ENCODE measurements at regions not wholly inside any gene's neighbourhood (a gene's known extent, or its start where the extent isn't known, plus 50 kb on each side); places are given as distances from the start of the nearest gene placed in this dataset.

DNA sequence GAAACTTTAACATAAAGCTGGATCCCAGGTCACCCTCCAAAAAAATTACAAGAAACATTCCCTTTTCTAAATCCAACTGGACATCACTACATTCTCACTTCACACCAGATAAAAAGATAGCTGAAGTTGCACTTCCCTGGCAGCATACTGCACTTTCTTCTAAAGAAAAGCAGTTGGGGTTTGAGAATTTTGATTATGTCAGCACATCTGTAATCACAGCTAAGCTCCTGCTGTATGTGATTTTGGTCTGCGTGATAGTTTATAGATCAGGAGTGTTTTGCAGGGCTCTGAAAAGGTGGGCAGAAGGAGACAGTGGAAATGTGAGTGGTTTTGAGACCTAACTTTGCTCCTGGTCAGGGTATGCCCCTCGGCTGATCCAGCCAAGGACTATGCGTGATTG is 199.1 kb upstream of the AKR1E2 start:
- Histone ChIP-seq H2BK12ac (ENCODE audit: insufficient read length, low read depth, low read length) (no peak overlapping the region), H2AK5ac (ENCODE audit: insufficient read length, low read length) (no peak overlapping the region), H3K4me1 (ENCODE audit: insufficient read depth, low read length) (no peaks in the 10 kb centered on the region), H3K27me3 (ENCODE audit: insufficient read depth, low read length) (no peaks in the 10 kb centered on the region), H4K8ac (replicated peaks; ENCODE audit: insufficient read length, low read depth, low read length) (no peak overlapping the region), H2BK15ac (ENCODE audit: low read depth, low read length) (no peak overlapping the region), H3K9ac (ENCODE audit: extremely low read depth, insufficient read length, low read length) (no peak overlapping the region), H4K91ac (ENCODE audit: insufficient read length, low read depth, low read length) (no peak overlapping the region), H3K56ac (ENCODE audit: insufficient read length, low read depth, low read length) (no peak overlapping the region), H3K4ac (ENCODE audit: low read depth, low read length) (no peak overlapping the region), H3K4me2 (ENCODE audit: insufficient read depth, insufficient read length, low read length) (no peak overlapping the region), H4K5ac (ENCODE audit: insufficient read length, low read depth, low read length) (no peak overlapping the region), H3K14ac (ENCODE audit: insufficient read depth, low read length) (no peak overlapping the region), H3K18ac (ENCODE audit: insufficient read length, low read depth, low read length) (no peak overlapping the region), H2BK5ac (ENCODE audit: insufficient read length, low read length) (no peak overlapping the region), H2BK20ac (ENCODE audit: low read depth, low read length, poor library complexity, severe bottlenecking) (no peak overlapping the region), H3T11ph (ENCODE audit: low read length) (no peak overlapping the region), H3K27ac (ENCODE audit: insufficient read length, low read depth, low read length) (no peak overlapping the region), H3K23me2 (ENCODE audit: insufficient read length, low read depth, low read length, poor library complexity, severe bottlenecking) (no peaks in the 10 kb centered on the region), H2BK120ac (ENCODE audit: low read depth, low read length, poor library complexity, severe bottlenecking) (no peak overlapping the region), H3K79me2 (ENCODE audit: insufficient read depth, low read length) (no peaks in the 10 kb centered on the region), H3K23ac (ENCODE audit: insufficient read length, low read depth, low read length) (no peak overlapping the region), H4K20me1 (ENCODE audit: control insufficient read depth, insufficient read depth, insufficient read length) (no peaks in the 10 kb centered on the region), H3K79me1 (ENCODE audit: insufficient read depth, low read depth, low read length, poor library complexity, severe bottlenecking) (no peaks in the 10 kb centered on the region), H2AFZ (ENCODE audit: low read length) (no peak overlapping the region), H3K9me3 (ENCODE audit: control insufficient read depth, low read depth, low read length) (no peaks in the 10 kb centered on the region)
- TF ChIP-seq, protein P1, sequence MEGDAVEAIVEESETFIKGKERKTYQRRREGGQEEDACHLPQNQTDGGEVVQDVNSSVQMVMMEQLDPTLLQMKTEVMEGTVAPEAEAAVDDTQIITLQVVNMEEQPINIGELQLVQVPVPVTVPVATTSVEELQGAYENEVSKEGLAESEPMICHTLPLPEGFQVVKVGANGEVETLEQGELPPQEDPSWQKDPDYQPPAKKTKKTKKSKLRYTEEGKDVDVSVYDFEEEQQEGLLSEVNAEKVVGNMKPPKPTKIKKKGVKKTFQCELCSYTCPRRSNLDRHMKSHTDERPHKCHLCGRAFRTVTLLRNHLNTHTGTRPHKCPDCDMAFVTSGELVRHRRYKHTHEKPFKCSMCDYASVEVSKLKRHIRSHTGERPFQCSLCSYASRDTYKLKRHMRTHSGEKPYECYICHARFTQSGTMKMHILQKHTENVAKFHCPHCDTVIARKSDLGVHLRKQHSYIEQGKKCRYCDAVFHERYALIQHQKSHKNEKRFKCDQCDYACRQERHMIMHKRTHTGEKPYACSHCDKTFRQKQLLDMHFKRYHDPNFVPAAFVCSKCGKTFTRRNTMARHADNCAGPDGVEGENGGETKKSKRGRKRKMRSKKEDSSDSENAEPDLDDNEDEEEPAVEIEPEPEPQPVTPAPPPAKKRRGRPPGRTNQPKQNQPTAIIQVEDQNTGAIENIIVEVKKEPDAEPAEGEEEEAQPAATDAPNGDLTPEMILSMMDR (conservative IDR thresholded peaks at IDR 0.05), result no peak
- H3K4me1 Mint-ChIP-seq, result peaks cover 9% of the 10 kb centered on the region in 2 experiments
- DNase-seq, result no peak
- no peak overlapping the region for H3K27ac Mint-ChIP-seq
- no CpG with 5 or more reads among the region's 3 CpGs for WGBS (ENCODE audit: extremely low coverage, insufficient read length, low lambda C conversion rate)
- H3K36me3 Mint-ChIP-seq (ENCODE audit: insufficient read depth in 1 of 3, low read depth in 3 of 3), result peaks cover 0 to 10% (median 4%) of the 10 kb centered on the region in 3 experiments; a peak in 3 of 7 replicates
- peaks cover 9 to 13% of the 10 kb centered on the region in 2 experiments; a peak in 3 of 5 replicates for H3K9me3 Mint-ChIP-seq
- no peak overlapping the region for H3K4me3 Mint-ChIP-seq
- no peaks in the 10 kb centered on the region for H3K27me3 Mint-ChIP-seq (ENCODE audit: low read depth)
